ENCODE measurements at regions not wholly inside any gene's neighbourhood (a gene's known extent, or its start where the extent isn't known, plus 50 kb on each side); places are given as distances from the start of the nearest gene placed in this dataset.

DNA sequence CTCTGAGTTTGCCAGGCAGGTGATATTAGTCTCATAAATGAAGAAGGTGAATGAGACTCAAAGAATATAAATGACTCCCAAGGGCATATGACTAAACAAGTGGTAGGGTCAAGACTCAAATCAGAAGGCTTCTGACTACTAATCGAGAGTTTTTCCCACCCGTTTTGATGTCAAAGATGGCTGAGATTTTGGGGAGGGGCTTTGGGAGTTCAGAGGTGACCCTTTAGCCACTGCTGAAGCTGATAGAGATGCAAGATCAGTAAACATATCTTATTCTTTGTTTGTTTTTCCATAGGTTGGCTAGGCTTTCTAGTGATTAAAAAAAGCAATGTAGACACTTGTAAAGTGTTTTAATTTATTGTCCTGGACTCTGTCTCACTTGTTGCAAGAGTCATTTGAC is 239.6 kb upstream of the PLEKHG7 start (continued):
- TF ChIP-seq ATF2 (IDR thresholded peaks at IDR 0.05; ENCODE audit: low read length) (0 out of 2 replicates have a peak, but pooled peaks have one; percentile 5), IKZF1 (conservative IDR thresholded peaks at IDR 0.05) (no peak), ZNF622 (IDR thresholded peaks at IDR 0.05) (no peak), POU2F2 (IDR thresholded peaks at IDR 0.05; ENCODE audit: borderline replicate concordance, low read depth, low read length) (no peak), FOXK2 (IDR thresholded peaks at IDR 0.05) (no peak), MXI1 (IDR thresholded peaks at IDR 0.05; ENCODE audit: low read depth, low read length) (no peak), MYB (IDR thresholded peaks at IDR 0.05; ENCODE audit: borderline replicate concordance, low read depth, low read length) (no peak), RELA (IDR thresholded peaks at IDR 0.05; ENCODE audit: borderline replicate concordance, partially characterized antibody) (no peak), SMAD1 (IDR thresholded peaks at IDR 0.05; ENCODE audit: low read depth, partially characterized antibody) (no peak), SMAD5 (IDR thresholded peaks at IDR 0.05; ENCODE audit: low read depth) (no peak), IRF5 (IDR thresholded peaks at IDR 0.05; ENCODE audit: borderline replicate concordance) (no peak), E2F4 (IDR thresholded peaks at IDR 0.05; ENCODE audit: low read depth, low read length) (no peak), KAT2A (conservative IDR thresholded peaks at IDR 0.05; ENCODE audit: control insufficient read depth, low read depth, low read length) (no peak), ZNF687 (IDR thresholded peaks at IDR 0.05) (peak; percentile 71; the same call in 1 of the 2 replicates), E4F1 (IDR thresholded peaks at IDR 0.05; ENCODE audit: borderline replicate concordance, partially characterized antibody) (no peak), ATF7 (IDR thresholded peaks at IDR 0.05; ENCODE audit: low read depth) (0 out of 2 replicates have a peak, but pooled peaks have one; percentile 16)
- TF ChIP-seq, protein P1, sequence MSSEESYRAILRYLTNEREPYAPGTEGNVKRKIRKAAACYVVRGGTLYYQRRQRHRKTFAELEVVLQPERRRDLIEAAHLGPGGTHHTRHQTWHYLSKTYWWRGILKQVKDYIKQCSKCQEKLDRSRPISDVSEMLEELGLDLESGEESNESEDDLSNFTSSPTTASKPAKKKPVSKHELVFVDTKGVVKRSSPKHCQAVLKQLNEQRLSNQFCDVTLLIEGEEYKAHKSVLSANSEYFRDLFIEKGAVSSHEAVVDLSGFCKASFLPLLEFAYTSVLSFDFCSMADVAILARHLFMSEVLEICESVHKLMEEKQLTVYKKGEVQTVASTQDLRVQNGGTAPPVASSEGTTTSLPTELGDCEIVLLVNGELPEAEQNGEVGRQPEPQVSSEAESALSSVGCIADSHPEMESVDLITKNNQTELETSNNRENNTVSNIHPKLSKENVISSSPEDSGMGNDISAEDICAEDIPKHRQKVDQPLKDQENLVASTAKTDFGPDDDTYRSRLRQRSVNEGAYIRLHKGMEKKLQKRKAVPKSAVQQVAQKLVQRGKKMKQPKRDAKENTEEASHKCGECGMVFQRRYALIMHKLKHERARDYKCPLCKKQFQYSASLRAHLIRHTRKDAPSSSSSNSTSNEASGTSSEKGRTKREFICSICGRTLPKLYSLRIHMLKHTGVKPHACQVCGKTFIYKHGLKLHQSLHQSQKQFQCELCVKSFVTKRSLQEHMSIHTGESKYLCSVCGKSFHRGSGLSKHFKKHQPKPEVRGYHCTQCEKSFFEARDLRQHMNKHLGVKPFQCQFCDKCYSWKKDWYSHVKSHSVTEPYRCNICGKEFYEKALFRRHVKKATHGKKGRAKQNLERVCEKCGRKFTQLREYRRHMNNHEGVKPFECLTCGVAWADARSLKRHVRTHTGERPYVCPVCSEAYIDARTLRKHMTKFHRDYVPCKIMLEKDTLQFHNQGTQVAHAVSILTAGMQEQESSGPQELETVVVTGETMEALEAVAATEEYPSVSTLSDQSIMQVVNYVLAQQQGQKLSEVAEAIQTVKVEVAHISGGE (CRISPR knock-in tag; IDR thresholded peaks at IDR 0.05) = no peak

Data from GM12878 (cell line).